Parathyroid adenoma (tissue), 2 donors: ENCODE measurements at regions not wholly inside any gene's neighbourhood (a gene's known extent, or its start where the extent isn't known, plus 50 kb on each side); places are given as distances from the start of the nearest gene placed in this dataset.
"Not testable (repeated sequence)": the region's sequence is repeated elsewhere in the genome, so short reads cannot be mapped to it uniquely, and the experiment has no call there.

ENCODE experiments used
- H2AFZ ChIP-seq: fragments of 300-600 bp; sonication (generic); one replicate; pipeline ENCODE4 v1.7.0; 2017; ENCODE audit warnings: antibody characterized with exemption, mild to moderate bottlenecking
- H3K27ac ChIP-seq: fragments of 300-600 bp; sonication (generic); one replicate; pipeline ENCODE4 v1.7.0; 2017
- H3K27me3 ChIP-seq: fragments of 300-600 bp; sonication (generic); one replicate; pipeline ENCODE4 v1.7.0; 2017; ENCODE audit warnings: low read length; ENCODE audit not compliant: control insufficient read depth, insufficient read depth
- H3K36me3 ChIP-seq: fragments of 300-600 bp; sonication (generic); one replicate; pipeline ENCODE4 v1.7.0; 2017; ENCODE audit warnings: low read length; ENCODE audit not compliant: control insufficient read depth, insufficient read depth
- H3K4me1 ChIP-seq: fragments of 300-600 bp; sonication (generic); one replicate; pipeline ENCODE4 v1.7.0; 2017; ENCODE audit warnings: control low read depth
- H3K4me2 ChIP-seq: fragments of 300-600 bp; sonication (generic); one replicate; pipeline ENCODE4 v1.7.0; 2017; ENCODE audit warnings: low read length
- H3K4me3 ChIP-seq: fragments of 300-600 bp; sonication (generic); one replicate; pipeline ENCODE4 v1.7.0; 2017; ENCODE audit warnings: low read depth, low read length
- H3K79me2 ChIP-seq: fragments of 300-600 bp; sonication (generic); one replicate; pipeline ENCODE4 v1.7.0; 2017; ENCODE audit warnings: control low read depth
- H3K9ac ChIP-seq: fragments of 300-600 bp; sonication (generic); one replicate; pipeline ENCODE4 v1.7.0; 2017; ENCODE audit warnings: mild to moderate bottlenecking
- H3K9me3 ChIP-seq: fragments of 300-600 bp; sonication (generic); one replicate; pipeline ENCODE4 v1.7.0; 2017; ENCODE audit warnings: low read length; ENCODE audit not compliant: control insufficient read depth
- CTCF ChIP-seq: fragments of 300-600 bp; sonication (generic); IDR thresholded peaks from one replicate; pipeline ENCODE4 v1.7.0; 2017; ENCODE audit warnings: antibody characterized with exemption, mild to moderate bottlenecking
- donor health status: primary hyperparathyroidism.

DNA sequence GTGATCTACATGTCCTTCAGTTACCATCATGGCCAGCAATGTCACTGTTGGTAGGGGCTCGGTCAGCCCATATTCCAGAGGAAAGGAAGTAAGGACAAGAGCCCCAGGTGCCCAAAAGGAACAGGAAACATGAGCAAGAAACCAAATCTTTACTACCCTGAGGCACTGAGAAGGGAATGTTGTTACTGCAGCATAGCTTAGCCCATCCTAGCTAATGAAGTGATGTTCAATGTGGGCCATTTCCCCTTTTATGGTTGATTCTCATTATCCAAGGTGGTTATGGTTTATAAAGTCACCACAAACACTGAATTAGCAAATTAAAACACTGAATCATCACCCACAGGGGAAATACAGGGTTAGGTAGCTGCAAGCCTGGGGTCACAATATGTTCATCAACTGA lies 88.4 kb upstream of the C10orf90 start:
- no peaks in the 10 kb centered on the region for H3K36me3 ChIP-seq
- no peak overlapping the region for H3K4me3 ChIP-seq

DNA sequence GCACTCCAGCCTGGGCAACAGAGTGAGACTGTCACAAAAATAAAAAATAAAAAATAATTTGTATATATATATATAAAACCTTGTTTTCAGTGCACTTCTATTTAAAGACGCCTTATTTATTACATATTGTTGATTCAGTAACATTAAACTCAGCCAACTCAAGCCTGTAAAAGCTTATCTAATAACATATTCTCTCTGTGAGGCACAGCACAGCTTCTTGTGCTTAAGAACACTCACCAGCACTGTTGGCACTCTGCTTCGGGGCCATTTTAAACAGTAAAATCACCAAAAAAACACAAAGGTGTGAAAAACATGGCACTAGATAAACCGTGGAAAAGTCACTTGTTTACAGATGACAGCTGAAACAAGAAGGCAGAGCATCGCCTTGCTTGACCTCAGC lies 89.0 kb upstream of the C10orf90 start:
- no peak overlapping the region for H3K9ac ChIP-seq
- no peak overlapping the region for H2AFZ ChIP-seq
- H3K27me3 ChIP-seq, result no peaks in the 10 kb centered on the region
- no peak overlapping the region for H3K4me3 ChIP-seq
- TF ChIP-seq CTCF, result no peak
- H3K4me1 ChIP-seq, result no peaks in the 10 kb centered on the region
- no peak overlapping the region for H3K4me2 ChIP-seq
- H3K79me2 ChIP-seq, result no peaks in the 10 kb centered on the region
- H3K36me3 ChIP-seq, result no peaks in the 10 kb centered on the region
- no peaks in the 10 kb centered on the region for H3K9me3 ChIP-seq
- H3K27ac ChIP-seq, result no peak overlapping the region

More for the DNA sequence above, 88.4 kb upstream of the C10orf90 start:
- no peak for TF ChIP-seq CTCF
- no peaks in the 10 kb centered on the region for H3K27me3 ChIP-seq
- no peak overlapping the region for H3K9ac ChIP-seq
- no peaks in the 10 kb centered on the region for H3K79me2 ChIP-seq
- no peak overlapping the region for H3K4me2 ChIP-seq
- H3K9me3 ChIP-seq, result no peaks in the 10 kb centered on the region
- no peaks in the 10 kb centered on the region for H3K4me1 ChIP-seq
- H2AFZ ChIP-seq, result no peak overlapping the region
- H3K27ac ChIP-seq, result no peak overlapping the region

DNA sequence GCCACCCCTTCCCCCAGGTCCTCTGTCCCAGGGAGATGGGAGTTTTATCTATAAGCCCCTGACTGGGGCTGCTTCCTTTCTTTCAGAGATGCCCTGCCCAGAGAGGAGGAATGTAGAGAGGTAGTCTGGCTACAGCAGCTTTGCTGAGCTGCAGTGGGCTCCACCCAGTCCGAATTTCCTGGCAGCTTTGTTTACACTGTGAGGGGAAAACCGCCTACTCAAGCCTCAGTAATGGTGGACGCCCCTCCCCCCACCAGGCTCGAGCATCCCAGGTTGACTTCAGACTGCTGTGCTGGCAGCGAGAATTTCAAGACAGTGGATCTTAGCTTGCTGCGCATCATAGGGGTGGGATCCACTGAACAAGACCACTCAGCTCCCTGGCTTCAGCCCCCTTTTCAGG lies 96.2 kb upstream of the C10orf90 start:
- not testable (repeated sequence) for H2AFZ ChIP-seq, H3K4me2 ChIP-seq, H3K27ac ChIP-seq

DNA sequence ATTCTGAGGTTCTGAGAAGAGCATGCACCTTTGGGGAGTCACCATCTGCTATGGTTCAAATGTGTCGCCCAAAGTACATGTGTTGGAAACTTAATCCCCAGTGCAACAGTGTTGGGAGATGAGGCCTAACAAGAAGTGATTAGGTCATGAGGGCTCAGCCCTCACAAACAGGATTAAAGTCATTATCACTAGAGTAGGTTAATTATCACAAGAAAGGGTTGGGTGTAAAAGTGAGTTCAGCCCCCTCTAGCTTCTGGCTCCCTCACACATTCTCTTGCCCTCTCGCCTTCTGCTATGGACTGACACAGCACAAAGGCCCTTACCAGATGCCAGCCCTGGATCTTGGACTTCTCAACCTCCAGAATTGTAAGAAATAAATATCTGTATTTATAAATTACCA lies 100.3 kb upstream of the C10orf90 start:
- Histone ChIP-seq H3K9ac (no peak overlapping the region), H3K4me1 (no peaks in the 10 kb centered on the region), H3K79me2 (no peaks in the 10 kb centered on the region), H2AFZ (no peak overlapping the region), H3K4me3 (no peak overlapping the region), H3K4me2 (no peak overlapping the region), H3K27ac (no peak overlapping the region), H3K9me3 (no peaks in the 10 kb centered on the region), H3K27me3 (no peaks in the 10 kb centered on the region), H3K36me3 (no peaks in the 10 kb centered on the region)
- no peak for TF ChIP-seq CTCF

More for the DNA sequence above, 96.2 kb upstream of the C10orf90 start:
- H3K36me3 ChIP-seq, H3K27me3 ChIP-seq, H3K9me3 ChIP-seq, H3K4me3 ChIP-seq, H3K9ac ChIP-seq, H3K4me1 ChIP-seq, H3K79me2 ChIP-seq: not testable (repeated sequence)

DNA sequence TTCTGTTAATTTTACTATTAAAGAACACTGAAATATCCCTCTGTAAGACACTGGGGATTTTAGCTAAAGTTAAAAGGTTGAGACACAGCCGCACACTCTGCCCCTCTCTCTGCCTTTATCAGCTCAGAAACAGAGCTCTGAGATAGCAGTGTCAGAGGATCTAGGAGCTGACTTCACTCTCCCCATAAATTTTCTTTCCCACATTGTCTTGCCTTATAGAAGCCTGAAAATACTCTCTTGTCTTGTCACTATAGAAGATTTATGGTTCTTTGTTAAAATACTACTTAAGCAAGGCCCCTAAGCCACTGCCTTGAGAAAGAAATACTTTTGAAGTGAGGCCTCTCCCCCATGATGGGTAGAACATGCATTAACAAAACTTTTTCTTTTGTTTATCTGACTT lies 105.7 kb upstream of the C10orf90 start:
- H3K4me3 ChIP-seq, result no peak overlapping the region
- no peak overlapping the region for H3K27ac ChIP-seq
- no peak overlapping the region for H3K9ac ChIP-seq
- H3K27me3 ChIP-seq, result no peaks in the 10 kb centered on the region
- H3K4me2 ChIP-seq, result no peak overlapping the region
- no peaks in the 10 kb centered on the region for H3K36me3 ChIP-seq
- no peak overlapping the region for H2AFZ ChIP-seq
- no peak for TF ChIP-seq CTCF
- no peaks in the 10 kb centered on the region for H3K79me2 ChIP-seq
- no peaks in the 10 kb centered on the region for H3K9me3 ChIP-seq
- H3K4me1 ChIP-seq, result no peaks in the 10 kb centered on the region
